GM21367 (cell line): ENCODE measurements at regions not wholly inside any gene's neighbourhood (a gene's known extent, or its start where the extent isn't known, plus 50 kb on each side); places are given as distances from the start of the nearest gene placed in this dataset.
"Not testable (repeated sequence)": the region's sequence is repeated elsewhere in the genome, so short reads cannot be mapped to it uniquely, and the experiment has no call there.

Experiments used
- ATAC-seq: cut with Tn5 transposase; IDR thresholded peaks from one replicate; pipeline ENCODE4 v1.9.1; 2021; ENCODE audit not compliant: unreplicated experiment

DNA sequence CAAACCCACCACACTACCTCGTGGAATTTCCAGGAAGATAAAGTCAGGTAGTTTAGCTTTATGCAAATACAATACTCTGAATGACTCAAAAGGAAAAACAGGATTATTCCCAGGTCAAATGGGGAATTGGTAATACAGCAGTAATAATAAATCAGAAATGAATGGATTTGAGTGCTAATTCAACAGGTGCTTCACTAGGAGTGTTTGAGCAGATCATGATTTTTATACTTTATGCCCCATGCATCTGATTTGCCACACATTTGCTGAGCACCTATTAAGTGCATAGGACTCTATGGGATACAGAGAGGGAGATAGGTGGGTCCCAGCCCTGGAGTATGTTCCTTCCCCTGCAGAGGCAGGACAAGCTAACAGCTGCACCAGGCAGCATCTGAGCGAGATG lies 381.4 kb upstream of the PODXL start:
- no peak for ATAC-seq

DNA sequence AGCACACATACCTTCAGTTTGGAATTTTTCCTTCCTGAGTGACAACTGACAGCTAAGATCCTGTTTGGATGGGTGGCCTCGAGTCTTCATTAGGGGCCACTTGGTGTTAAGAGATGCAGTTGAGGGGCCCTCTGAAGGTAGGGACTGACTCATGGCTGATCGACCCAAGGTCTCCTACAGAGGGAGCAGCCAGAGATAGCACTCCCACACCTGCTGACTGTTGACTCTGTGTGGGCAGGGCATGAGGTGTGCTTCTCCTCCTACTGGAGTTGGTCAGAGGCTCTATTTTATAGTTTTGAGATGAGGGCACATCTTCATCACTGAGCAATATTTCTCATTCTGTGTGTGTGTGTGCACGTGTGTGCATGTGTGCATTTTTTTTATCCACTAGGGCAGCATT lies 378.8 kb upstream of the PODXL start:
- no peak for ATAC-seq

DNA sequence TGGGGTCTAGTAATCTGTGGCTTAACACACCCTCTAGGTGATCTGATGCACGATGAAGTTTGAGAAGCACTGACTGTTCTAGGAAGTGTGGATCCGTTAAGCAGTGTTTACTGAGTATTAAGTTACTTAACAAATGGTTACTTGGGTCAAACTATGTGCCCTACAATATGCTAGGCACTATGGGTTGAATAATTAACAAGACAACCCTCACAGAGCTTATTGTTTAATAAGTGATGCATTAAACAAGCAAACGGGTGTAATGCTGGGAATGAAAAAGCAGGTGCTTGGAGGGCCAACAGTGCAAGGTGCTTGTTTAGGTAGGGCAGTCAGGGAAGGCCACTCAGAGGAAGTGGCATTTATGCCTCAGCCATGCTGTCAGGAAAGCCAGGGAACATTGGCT lies 378.0 kb upstream of the PODXL start:
- ATAC-seq, result no peak

DNA sequence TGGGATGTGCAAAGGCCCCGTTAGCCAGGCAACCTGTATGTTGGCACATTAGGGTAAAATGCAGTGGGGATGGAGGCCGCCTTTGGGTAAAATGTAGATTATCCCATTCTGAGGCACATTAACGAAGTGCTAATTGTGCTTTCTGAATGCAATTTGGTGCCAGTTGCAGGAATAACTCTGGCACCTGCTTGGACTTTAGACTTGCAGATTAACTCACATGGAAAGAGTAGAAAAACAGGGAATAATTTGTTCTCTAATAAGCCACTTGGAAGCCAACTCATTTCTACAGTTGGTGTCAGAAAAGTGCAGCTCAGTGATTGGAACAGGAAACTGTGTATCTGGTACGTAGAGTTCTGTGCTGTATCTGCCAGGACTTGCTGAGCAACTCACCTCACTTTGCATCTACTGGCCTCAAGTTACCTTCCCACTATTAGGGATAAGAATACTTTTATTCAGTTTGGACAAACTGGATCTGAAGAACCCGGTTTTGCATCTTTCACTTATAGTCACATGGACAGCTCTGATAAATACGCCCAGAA lies 377.4 kb upstream of the PODXL start:
- no peak for ATAC-seq

DNA sequence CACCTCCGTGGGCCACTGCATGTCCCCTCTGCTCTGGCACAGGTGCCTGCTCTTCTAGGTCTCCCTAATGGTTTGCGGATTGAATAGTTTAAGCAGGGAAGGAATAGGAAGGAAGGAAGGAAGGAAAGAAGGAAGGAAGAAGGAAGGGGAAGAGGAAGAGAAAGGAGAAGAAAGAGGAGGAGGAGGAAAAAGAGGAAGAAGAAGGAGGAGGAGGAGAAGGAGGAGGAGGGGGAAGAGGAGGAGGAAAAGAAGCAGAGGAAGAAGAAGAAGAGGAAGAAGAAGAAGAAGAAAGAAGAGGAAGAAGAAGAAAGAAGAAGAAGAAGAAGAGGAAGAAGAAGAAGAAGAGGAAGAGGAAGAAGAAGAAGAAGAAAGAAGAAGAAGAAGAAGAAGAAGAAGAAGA lies 376.8 kb upstream of the PODXL start:
- not testable (repeated sequence) for ATAC-seq

DNA sequence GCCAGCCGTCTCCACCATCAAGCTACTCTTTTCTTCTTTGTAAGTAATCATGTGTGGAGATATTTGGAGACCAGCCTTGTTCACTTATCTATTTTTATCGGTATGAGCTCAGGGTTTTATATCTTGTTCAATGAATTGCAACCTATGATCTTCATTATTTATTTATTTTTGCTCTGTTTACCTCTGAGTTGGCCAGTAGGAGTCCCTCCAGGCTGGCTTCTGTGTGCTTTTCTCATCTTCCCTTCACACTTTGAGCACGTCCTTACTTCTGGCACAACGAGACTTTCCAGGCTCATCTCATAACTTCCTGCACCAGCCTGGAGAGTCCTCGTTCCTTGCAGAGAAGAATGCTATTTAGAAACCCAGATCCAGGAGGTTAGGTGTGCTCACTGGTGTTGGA lies 375.8 kb upstream of the PODXL start:
- ATAC-seq, result no peak

DNA sequence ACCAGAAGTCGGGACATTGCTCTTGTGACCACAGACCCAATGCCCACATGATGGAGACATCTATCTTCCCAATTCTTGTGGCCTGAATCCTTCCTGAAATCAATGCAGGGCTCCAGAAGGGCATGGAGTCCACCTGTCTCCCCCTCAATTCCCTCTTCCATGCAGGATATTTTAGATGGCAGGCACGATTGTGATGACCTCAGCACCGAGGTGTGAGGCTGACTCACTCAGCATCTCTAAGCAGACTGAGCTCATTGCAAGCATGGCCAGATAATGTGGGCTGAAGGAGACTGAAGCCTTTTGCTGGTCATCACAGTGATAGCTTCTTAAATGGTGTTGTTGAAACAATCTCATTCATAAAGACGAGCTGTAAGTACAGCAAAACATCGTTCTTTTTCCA lies 374.9 kb upstream of the PODXL start:
- no peak for ATAC-seq

DNA sequence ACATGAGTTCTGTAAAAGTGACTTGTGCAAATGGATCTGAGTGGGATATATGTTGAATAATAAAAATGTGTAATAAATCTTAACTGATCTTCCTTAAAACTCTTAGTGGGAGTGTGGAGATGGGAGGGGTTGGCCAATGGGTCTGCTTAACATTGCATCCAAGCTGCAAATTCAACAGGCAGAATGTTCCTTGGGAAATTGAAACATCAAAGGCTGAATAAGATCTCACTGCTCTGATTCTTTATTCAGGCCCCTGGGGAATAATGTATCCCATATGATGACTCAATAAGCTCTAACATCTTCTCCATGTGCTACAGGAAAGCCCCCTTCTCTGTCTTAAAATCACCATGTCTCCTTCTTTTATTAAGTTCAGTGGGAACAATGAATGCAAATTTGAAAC lies 373.2 kb upstream of the PODXL start:
- no peak for ATAC-seq

DNA sequence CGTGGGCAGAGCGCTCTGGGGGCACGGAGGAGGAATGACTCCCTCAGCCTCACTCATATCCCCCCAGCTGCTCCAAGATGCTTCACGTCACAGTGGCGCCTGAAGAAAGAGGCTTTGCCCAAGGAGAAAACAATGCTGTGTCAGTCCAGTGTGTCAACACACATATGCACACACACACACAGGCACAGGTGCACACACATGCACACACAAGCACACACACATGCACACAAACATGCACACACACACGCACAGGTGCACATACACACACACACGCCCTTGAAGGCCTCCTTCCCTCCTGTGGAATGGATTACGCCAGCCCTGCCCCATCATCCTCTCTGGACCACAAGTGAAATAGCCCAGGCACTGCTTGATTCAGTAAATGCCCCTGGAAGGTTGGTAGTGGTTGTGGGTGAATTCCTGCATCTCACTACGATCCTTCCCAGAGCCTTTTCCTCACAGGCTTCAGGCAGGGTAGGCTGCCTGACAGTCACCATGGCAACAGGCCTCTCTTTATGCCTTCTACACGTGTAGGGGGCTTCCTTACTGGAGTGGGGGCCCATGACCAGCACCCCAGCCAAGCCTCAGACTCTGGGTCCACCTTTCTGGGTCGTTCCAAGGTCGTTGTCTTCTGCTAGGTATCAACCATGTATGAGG lies 371.5 kb upstream of the PODXL start:
- ATAC-seq, result no peak

DNA sequence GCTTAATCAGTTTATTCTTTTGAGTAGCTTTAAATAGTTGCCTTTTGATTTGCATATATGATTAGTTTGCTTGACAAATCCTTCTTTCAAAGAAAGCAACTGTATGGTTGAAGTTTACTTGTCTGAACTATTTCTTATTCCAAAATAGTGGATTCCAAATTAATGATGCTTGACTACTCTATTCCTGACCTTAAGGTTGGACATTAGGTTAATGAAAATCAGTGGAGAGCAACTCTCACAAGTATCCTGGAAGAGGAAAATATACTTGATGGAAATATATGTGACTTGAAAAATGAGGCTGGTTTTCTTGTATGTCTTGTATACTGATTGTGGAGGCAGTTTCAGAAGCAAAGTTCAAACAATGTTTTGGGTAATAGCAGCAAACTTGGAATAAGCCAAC lies 369.2 kb upstream of the PODXL start:
- ATAC-seq, result no peak

DNA sequence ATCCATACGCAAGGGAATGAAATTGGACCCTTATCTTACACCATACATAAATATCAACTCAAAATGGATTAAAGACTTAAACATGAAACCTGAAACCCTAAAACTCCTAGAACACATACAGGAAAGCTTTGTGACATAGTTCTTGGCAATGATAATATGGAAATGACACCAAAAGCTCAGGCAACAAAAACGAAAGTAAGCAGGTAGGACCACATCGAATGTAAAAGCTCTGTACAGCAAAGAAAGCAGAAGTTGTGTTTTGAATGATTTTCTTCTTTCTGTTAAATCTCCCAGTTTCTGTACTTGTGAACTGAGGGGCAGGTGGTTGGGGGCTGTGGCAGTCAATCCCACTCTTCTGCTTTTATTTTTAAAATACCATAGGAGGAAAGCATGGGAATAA lies 368.4 kb upstream of the PODXL start:
- no peak for ATAC-seq

DNA sequence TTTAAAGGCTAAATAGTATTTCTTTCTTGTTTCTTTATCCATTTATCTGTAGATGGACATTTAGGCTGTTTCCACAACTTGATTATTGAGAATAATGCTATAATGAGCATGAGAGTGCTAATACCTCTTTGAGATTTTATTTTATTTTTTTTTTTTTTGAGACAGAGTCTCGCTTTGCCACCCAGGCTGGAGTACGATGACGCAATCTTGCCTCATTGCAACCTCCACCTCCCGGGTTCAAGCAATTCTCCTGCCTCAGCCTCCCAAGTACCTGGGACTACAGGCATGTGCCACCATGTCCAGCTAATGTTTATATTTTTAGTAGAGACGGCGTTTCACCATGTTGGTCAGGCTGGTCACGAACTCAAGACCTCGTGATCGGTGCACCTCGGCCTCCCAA lies 366.5 kb upstream of the PODXL start:
- ATAC-seq, result not testable (repeated sequence)

DNA sequence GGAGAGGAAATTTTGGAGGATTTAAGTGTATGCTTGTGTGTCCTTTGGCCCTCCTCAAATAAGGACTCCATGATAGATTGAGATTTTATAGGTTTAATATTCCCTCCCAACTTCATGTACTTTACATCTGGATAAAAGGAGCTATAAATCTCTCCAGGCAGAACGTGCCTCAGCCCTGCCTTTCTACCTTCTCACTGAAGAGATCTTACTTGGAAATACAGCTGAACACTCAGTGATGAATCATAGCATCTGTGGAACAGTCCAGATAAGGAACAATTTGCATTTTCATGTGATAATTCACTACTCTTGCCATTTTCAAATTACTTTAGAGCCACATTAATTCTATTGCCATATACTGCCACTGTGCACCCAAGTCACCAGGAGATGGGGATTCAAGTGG lies 364.6 kb upstream of the PODXL start:
- ATAC-seq, result no peak

DNA sequence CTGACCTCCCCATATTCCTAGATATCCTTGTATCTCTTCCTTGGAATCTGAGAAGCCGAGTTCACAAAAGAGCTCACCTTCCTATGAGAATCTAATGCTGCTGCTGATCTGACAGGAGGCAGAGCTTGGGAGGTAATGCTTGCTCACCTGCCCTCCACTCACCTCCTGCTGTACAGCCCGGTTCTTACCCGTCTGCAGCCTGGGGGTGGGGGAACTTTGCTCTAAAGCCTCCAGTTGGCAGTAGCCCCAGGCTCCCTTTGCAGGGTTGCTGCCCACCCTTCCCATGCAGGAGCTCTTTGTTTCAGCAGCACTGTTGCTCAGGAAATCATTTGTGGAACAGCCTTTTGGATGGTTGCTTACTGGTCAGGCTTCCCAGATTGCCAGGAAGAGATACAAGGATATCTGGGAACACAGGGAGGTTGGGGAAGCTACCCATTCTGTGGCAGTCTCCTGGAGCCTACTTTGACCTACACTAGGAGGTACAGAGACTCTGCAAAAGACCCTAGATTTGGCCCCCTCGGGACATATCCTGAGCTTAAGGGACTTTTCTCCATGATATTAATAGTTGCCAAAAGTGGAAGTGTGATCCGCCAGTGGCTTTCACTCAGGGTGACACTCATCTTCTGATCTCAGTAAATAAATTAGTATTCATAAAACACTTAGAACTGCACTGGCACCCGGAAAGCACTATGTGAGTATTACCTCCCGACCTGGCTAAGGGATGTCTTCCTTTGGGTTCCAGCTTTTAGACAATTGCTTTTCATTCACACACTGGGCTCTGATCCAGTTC lies 363.7 kb upstream of the PODXL start:
- no peak for ATAC-seq

DNA sequence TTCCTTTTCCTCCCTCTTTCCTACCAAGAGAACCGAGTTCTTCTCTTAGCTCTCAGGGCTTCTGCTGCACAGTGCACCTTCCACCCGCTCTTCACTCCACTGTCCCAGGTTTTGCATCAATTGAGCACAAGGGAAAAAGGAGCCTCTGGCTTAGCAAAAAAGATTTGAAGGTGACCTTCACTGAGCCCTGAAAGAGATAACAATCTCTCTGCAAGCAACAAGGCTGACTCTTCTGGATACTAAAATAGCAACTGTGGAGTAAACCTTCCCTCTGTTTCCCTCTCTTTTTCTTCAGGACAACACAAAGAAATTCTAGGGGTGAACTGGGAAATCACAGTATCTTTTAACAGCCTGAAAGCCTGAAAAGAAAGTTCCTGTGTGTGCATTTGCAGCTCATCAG lies 354.7 kb upstream of the PODXL start:
- ATAC-seq, result no peak

DNA sequence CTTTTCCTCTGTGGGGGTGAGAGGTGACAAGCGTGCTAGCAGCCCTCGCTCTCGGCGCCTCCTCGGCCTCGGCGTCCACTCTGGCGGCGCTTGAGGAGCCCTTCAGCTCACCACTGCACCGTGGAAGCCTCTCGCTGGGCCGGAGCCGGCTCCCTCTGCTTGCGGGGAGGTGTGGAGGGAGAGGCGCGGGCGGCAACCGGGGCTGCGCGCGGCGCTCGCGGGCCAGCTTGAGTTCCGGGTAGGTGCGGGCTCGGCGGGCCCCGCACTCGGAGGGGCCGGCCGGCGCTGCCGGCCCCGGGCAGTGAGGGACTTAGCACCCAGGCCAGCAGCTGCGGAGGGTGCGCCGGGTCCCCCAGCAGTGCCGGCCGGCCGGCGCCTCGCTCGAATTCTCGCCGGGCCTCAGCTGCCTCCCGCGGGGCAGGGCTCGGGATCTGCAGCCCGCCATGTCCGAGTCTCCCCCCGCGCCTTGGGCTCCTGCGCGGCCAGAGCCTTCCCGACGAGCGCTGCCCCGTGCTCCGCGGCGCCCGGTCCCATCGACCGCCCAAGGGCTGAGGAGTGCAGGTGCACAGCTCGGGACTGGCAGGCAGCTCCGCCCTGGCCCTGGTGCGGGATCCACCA lies 352.8 kb upstream of the PODXL start:
- no peak for ATAC-seq

DNA sequence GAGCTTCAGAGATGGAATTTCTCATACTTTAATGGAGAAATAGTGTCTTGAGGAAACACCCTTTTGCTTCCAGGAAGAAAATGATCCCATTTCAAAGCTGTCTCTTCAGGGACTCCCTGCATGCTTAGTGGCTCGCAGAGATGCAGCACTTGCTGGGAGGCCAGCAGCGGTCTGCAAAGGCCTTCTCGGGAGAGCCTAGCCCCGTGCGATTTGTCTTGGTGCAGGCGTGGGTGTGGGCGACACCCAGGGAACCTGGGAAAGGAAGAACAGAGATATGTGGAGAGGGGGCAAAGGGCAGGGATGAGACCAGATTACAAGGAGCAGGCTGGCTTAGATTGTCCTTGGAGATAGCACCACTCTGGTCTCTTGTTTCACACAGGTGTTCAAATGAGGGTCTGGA lies 352.3 kb upstream of the PODXL start:
- no peak for ATAC-seq

DNA sequence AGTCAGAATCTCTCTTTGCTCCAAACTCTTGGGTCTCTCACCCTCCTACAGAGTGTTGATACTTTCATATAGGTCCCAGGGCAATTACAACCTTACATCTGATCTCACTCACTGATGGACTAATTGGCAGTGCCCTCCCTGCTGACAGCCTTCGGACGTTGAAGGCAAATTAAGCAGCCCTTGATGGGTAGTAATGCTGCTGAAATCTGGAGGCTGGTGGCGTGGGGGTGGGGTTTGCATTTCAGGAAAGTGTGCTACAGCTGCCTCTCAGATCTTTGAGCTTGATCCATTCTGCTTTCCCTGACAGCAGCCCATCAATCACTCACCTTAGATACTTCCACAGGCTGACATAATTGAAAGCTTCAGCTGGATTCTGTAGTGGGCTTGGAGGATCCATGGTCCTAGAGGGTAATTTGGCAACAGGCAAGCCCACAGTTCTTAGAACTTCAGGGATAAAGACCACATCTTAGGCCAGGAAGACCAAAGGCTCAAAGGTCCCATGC lies 349.1 kb upstream of the PODXL start:
- no peak for ATAC-seq

DNA sequence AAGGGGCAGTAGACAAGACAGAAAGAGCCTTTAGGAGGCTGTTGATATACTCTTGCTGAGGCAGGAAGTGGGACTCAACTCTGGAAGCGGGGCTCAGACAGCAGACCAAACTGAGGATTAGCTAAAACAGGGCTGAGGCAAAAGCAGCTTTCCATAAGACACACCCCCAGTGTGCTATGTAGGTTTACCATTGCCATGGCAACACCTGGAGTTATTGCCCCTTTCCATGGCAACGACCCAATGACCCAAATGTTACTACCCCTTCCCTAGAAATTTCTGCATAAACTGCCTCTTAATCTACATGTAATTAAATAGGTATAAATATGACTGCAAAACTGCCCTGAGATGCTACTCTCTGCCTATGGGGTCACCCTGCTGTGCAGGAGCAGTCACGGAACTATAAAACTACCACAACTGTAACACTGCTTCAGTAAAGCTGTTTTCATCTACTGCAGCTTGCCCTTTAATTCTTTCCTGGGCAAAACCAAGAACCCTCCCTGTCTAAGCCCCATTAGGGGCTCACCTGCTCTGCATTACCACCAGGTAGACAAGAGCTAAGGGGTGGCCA lies 348.4 kb upstream of the PODXL start:
- ATAC-seq, result no peak

DNA sequence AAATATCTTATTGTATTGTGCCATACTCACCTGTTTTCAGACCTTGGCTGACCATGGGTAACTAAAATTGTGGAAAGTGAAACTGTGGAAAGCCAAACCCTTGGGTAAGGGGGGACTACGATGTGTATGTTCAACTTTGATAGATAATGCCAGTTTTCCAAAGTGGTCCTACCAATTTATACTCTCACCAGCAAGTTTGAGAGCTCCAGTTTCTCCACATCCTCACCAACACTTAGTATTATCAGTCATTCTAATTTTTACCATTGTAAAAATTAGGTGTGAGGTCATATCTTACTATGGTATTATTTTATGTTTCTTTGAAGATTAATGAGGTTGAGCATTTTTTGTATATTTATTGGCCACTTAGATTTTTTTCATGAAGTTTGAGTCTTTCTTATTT lies 346.9 kb upstream of the PODXL start:
- ATAC-seq, result no peak

DNA sequence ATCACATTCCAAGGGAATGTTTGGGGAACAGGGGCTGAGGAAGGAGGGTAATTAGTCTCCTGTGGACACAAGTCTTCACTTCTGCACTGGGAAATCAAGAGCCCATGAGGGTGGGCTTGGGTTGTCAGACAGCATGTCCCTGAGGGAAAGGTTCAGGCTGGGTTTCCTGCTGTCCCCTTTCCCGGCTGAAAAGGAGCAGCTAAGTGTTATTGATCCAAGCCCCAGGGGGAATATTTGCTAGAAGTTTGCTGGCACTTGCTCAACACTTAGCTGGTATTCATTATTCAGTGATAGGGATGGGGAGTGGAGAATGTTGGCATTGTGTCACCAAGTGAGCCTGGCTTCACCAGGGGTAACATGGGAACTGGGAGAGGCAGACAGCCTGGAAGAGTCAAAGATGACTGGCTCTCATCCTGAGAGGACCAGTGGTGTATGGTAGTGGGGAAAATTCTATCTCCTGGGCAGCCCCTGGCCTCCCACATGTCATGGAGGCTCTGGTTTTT lies 344.4 kb upstream of the PODXL start:
- no peak for ATAC-seq
